AG10803 (cell line): ENCODE measurements at regions not wholly inside any gene's neighbourhood (a gene's known extent, or its start where the extent isn't known, plus 50 kb on each side); places are given as distances from the start of the nearest gene placed in this dataset.

Source experiments
- DNase-seq: peaks from one replicate; pipeline ENCODE4 v3.0.0; 2010; ENCODE audit warnings: low read depth
- H3K4me3 ChIP-seq: 2 replicates; pipeline ENCODE4 v1.5.1; 2011; ENCODE audit warnings: mild to moderate bottlenecking, low read length, control low read depth
- CTCF ChIP-seq: conservative IDR thresholded peaks from 2 replicates; pipeline ENCODE4 v1.5.1; 2011; ENCODE audit warnings: mild to moderate bottlenecking, low read length, control low read depth, inconsistent platforms

GRCh38 chr11:22991196-22991595 lies 130.9 kb upstream of the CCDC179 start:
- no peak for TF ChIP-seq CTCF
- DNase-seq, result no peak
- no peak overlapping the region for H3K4me3 ChIP-seq

- no peak overlapping the region for H3K4me3 ChIP-seq
- TF ChIP-seq CTCF, result no peak
- no peak for DNase-seq
Observed at GRCh38 chr11:23006730-23007129, 146.5 kb upstream of the CCDC179 start.

GRCh38 chr11:23010790-23011335 lies 150.6 kb upstream of the CCDC179 start:
- DNase-seq, result no peak
- H3K4me3 ChIP-seq, result no peak overlapping the region
- TF ChIP-seq CTCF, result no peak

GRCh38 chr11:23012930-23013329 lies 152.7 kb upstream of the CCDC179 start:
- no peak overlapping the region for H3K4me3 ChIP-seq
- TF ChIP-seq CTCF, result no peak
- no peak for DNase-seq

GRCh38 chr11:23013509-23013908 lies 153.2 kb upstream of the CCDC179 start:
- no peak for TF ChIP-seq CTCF
- no peak for DNase-seq
- no peak overlapping the region for H3K4me3 ChIP-seq

- TF ChIP-seq CTCF, result peak; percentile 65
- peak; percentile 15 for DNase-seq
- no peak overlapping the region for H3K4me3 ChIP-seq
Observed at GRCh38 chr11:23021287-23021863, 161.1 kb upstream of the CCDC179 start.

GRCh38 chr11:23022854-23023253 lies 162.6 kb upstream of the CCDC179 start:
- H3K4me3 ChIP-seq, result no peak overlapping the region
- TF ChIP-seq CTCF, result no peak
- DNase-seq, result no peak
